NCI-H1092 treated with DMSO at 0.1 percent for 48 hours (cell line): ENCODE measurements at regions not wholly inside any gene's neighbourhood (a gene's known extent, or its start where the extent isn't known, plus 50 kb on each side); places are given as distances from the start of the nearest gene placed in this dataset.

ENCODE experiments used
- DNase-seq: peaks from one replicate; lab custom pipeline; 2025; lab: John Stamatoyannopoulos, UW

DNA sequence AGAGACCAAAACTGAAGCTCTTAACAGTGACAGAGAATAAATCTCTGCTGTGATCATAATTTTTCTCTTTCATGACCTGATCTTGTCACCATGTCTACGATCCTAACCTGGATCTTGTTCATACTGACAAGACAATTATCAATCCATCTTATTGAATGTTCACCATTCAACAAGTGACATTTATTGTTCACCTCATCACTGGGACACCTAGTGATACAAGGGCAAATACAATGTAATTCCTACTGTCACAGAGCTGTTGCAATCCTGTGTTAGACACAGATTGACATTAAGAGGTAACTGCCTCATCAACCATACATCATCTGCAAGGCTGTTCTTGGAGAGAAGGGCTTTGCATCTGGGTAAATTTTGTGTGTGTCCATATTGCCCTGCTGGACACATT lies 942.4 kb upstream of the PRR20A start:
- DNase-seq = no peak

DNA sequence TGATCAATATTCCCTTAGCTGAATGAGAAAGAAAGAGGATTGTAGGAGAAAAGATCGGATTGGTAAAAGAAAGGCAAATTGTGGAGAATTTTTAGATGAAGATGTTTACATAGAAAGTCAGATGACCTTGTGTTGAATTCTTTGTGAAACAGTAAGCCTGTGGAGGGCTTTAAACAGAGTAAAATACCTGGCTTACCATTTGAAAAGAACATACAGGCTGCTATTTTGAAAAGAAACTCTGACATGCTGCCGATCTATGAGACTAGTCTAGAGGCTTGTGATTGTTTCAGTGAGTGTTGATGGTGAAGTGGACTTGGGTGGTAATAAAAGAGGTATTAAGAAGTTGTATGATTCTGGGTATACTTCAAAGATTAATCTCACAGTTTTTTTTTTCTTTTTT lies 938.9 kb upstream of the PRR20A start:
- DNase-seq = no peak

DNA sequence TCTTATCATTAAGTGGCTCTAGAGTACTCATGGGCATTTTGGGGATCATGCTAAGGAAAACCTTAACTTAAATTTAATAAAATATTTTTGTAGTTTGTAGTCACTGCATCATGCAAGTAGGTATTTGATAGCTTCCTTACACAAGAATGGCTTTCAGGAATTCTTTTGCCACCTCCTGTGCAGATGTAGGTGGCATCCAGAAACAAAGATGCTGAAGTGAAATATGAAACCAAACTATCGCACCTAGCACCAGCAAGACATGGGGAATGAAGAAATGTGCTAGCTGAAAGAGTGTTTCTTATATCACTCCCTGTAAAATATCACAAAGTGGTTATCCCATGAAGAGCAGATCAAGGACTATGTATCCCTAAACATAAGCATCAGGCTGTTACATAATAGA lies 924.5 kb upstream of the PRR20A start:
- DNase-seq = no peak

DNA sequence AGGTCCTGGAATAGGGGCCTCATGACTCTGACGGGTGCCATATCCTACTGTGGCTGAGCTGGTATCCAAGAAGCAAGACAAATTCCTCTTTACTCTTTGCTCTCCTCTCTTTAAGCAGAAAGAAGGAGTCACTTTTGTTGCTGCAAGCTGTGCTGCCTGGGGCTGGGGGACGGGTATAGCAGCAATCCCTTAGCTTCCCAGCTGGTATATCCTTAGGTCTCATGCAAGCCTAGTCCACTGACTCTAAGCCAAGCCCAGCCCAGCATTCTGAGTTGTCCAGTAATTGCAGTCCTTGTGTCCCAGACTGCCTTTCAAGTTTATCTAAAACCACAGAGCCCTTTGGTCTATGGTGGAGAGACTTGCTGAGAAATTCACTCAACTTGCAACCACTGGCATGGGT lies 893.0 kb upstream of the PRR20A start:
- no peak for DNase-seq

DNA sequence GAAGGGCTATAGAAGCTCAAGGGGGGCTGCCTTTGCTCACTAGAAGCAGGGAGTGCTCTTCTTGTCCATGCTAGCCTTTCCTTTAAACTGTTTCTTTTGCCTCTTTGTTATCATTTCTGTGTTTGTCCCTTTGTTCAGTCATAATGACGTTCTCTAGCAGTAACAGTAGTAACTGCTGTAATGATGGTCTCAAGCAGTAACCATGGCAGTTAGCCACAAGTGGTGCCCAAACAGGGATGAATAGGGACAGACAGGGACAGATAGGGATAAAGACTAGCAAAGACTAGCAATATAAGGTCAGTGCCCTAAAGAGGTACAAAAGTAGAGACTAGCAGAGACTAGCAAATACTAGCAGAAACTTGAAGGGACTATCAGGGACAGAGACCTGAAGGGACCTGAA lies 869.0 kb upstream of the PRR20A start:
- no peak for DNase-seq

DNA sequence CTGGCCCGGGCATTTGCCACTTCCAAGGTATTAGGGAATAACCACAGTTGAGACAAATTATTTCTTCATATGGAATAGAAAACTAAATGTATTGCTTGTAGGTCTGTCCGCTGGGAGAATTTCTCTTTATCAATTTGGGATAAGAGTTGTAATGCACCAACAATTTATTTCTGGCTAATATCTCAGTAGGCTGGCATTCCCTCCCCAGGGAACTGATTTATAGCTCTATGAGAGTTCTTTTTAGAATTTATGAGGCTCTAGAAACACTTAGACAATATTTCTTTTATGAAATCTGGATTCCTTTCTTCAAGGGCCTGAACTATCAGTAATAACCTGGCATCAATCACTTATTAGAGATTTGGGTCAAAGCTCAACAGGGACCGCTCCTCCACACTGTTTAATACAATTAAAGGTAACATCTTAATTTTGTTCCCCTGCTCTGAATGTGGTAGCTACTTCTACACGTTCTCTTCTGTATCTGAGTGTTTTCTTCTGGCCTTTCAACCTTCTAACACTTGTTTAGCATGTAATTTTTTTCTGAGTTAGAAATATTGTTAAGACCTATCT lies 857.4 kb upstream of the PRR20A start:
- DNase-seq = no peak

DNA sequence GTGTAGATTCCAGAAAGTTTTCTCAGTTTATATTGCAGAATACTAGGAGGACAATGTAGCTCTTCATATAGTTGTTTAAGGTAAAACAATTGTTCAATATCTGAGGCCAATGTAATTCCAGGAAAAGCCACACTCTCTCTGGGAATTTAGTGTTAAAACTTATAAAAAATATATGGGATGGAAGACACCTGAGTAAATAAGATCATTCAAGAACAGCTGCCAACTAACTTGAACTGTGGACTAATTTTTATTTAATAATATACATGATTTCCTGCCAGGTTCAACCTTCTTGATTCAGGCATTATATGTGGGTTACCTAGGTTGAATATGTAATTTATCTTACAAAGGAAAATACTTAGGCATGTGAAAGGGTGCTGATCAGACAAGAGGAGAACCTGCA lies 841.1 kb upstream of the PRR20A start:
- DNase-seq = no peak

DNA sequence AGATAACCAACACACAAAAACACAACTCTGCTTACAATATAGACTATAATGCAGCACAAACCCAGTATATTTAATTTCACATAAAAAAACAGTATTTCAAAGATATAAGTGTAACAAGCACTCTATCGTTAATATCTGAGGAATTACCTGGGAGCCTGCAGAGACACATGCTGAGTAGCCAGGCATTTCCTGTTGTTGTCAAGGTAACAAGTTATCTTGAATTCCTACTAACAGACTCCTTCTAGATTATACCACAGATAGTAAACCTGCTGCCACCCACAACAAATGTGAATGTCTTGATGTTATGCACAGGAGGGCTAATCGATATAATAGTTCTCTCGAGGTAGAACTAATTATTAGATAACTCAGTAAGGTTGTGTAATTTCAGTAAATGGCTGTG lies 826.0 kb upstream of the PRR20A start:
- DNase-seq = no peak

DNA sequence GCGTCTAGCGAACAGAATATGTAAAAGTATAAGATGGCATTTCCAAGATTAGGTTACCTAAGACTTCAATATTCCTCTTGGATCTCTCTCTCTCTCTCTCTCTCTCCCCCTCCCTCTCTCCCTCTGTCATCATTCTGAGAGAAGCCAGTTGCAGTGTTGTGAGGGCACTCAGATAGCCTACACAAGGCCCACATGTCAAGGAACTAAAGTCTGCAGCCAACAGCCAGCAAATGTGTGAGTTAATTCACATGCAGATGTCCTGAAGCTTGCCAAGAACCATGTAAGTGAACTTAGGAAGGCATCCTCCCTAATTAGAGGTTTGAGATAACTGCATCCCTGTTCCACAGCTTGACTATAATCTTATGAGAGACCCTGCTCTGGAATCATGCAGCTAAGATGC lies 822.9 kb upstream of the PRR20A start:
- DNase-seq = no peak

DNA sequence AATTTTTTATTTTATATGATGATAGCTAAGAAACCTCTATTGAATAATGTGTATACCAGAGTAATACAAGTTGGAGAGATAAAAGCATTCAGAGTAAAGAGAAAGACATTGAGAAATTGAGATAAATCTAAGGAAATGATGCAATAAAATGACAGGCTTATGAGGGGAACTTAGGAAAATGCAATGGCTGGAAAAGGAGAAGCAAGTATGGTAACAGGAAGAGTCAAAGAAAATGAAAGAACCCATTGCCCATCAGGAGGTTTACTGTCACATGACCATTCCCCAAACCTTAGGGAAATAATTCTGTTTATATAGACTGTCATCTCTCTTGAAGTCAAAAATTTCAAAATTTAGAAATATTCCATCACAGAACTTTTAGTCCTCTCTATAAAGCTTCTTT lies 808.0 kb upstream of the PRR20A start:
- no peak for DNase-seq

DNA sequence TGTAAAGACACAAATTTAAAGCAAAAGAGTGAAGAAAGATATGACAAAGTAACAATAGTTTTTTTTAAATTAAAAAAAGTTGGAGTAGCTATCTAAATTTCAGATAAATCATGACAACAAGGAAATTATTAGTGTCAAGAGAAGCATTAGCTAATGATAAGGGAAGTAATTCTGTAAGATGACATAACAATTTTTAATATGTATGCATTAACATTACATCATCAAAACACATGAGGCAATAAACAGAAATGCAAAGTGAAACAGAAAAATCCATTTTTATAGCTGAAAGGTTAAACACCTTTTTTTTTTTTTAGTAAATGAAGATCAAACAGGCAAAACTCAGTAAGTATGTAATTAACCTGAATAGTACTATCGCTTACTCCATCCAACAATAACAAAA lies 804.9 kb upstream of the PRR20A start:
- no peak for DNase-seq

DNA sequence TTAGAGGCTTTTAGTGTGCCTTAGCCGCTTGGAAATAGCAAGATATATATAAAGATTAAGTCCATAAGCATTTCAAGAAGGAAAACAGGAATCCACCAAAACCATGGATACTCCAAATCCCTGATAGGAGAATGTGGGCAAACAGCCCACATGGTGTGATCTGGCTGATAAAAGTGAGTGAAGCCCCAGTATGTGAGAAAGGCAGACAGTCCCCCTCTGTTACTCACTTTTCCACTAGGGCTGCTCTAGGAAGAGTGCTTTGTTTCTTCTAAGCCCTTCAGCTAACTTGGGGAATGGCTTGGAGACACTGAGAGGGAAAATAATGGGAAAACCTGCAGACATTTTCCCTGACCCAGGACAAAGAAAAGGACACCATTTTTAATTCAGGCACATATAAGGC lies 802.3 kb upstream of the PRR20A start:
- DNase-seq = no peak

DNA sequence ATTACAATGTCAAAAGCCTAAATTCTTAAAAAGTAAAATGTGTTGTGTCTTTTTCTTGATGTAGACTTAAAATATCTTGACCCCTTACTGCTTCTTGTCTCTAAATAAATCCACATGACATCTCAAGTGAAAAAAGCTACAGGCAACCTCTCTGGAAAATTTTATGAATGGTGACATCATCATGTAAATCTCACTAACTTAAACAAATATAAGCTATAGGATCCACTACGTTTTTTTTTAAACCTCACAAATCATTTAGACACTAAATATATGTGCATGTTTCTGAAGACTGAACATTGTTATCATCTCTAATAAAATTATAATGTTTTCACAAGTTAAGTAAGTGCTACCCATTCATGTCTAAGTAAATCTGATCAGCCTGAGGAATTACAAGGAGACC lies 793.7 kb upstream of the PRR20A start:
- DNase-seq = no peak

DNA sequence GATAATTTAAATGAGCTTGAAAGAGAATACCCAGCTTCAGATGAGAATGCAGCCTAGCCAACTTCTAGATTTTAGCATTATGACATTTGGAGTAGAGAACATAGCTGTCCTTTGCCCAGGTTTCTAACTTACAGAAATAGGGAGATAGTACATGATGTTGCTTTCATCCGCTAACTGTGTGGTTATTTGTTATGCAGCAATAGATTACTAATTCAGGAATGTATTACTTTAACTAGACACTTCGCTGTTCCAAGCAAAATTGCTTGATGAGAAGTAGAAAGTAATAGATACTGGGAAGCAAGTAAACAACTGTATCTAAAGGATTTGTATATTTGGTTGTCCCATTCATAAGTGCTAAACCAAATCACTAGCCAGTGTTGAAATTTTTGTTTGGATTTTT lies 790.9 kb upstream of the PRR20A start:
- DNase-seq = no peak

DNA sequence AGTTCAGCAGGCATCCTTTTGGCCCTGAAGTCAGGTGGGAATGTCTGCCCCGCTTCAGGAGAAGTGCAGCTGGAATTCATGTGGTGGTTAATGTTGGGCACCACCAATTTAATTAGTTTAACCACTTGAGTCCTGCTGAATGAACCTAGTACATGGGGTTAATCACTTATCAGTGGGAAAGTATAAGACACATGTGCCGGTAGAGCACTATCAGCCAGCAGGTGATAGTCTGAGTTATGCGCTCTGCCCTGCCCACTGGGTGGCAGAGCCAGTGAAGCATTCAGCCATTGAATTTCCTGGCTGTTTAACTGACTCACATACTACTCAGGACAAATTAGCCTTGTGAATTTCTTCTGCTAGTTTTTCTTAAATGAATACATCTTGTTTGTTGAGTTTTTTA lies 789.7 kb upstream of the PRR20A start:
- peak; percentile 8 for DNase-seq

DNA sequence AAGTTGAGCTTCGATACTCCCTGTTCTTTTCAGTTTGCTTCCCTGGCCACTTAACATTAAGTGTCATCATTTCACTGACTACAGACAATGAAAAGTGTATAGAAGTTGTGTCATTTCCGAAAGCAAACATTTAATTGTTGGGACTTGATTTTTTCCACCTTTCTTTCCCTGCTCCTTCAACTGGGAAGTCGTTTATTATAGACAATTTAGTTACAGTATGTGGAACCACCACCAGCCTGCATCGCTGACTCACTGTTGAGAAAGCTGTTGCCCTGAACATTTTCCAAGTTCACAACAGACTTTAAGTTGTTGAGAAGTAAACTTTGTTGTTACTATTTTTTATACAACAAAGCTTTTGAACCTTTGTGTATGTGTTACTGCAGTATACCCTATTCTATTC lies 788.4 kb upstream of the PRR20A start:
- DNase-seq = no peak

DNA sequence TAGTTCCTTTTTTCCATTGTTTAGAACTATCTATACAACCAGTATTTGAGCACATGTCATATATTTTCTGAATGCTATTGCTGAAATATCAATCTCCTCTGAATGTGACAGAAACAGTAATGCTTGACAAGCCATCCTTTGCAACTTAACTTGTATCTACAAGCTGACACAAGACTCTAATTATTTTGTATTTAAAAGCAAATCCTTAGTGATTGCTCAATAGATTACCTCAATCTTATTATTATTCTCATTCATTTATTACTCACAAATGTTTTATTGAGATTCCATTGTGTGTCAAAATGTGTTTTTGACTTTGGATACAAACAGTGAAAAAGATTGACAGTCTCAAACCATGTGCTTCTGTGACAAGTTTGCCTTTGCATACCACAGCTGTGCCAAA lies 787.8 kb upstream of the PRR20A start:
- DNase-seq = no peak

DNA sequence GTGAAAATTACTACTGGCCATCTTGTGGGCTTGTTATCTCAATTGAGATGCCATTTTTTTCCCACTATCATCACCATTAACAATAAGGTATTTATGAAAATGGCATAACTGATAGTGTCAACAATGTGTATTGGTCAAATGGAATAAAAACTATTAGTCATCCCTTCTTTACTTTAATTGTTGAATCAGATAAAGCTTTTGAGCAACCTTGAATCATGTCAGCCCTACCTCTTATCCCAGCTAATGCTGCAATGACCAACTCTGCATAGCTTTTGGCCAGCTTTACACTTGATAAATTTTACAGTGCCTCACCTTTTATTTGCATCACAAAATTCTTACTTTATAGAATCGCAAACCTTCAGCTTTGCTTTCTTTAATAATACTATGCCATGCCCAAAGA lies 784.0 kb upstream of the PRR20A start:
- DNase-seq = no peak

DNA sequence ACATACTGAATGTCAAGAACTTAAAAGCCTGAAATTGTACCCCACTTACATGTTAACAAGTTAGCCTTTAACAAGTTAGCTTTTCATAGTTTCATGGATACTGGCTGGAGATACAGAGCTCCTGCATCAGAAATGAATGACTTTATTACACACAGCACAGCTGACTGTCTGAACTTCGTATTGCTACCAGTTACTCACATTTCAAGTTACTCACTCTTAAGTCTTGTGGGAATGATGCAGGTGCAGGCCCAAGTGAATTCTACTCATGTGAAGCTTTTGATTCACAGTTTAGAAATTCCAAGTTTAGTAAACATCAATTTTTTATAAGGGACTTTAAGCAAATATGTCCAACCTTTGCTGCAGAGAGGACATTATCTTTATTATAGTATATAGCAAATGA lies 762.2 kb upstream of the PRR20A start:
- DNase-seq = no peak

DNA sequence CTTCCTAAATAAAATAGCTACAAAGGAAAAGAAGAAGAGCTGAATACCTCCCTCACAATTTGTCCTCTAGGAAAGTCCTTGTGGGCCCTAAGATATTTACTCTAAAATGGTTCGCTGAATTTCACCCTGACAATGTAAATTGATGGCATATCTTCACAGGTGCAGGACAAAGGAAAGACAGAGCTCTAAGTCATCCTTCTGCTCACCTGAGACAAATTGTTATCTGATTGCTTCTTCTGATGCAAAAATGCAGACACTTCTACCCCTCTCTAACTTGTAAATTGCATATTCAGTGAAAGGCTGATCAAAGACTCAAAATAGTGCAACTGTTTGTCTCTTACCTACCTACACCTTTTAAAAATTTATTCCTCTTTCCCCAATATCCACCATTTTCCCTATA lies 747.2 kb upstream of the PRR20A start:
- DNase-seq = no peak

DNA sequence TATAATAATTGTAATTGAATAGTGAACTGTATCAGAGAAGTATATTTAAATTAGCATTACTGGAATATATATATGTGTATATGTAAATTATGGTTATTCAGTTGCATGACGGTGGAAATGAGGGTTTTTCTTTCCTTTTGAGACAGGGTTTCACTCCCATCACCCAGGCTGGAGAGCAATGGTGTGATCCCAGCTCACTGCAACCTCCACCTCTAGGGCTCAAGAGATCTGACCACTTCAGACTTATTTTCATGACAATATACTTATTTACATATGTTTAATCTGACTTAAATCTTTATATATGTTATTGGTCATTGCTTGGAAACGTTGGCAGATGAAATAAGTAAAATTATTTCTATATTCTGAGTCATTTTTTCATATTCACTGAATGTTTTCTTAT lies 744.4 kb upstream of the PRR20A start:
- DNase-seq = no peak

DNA sequence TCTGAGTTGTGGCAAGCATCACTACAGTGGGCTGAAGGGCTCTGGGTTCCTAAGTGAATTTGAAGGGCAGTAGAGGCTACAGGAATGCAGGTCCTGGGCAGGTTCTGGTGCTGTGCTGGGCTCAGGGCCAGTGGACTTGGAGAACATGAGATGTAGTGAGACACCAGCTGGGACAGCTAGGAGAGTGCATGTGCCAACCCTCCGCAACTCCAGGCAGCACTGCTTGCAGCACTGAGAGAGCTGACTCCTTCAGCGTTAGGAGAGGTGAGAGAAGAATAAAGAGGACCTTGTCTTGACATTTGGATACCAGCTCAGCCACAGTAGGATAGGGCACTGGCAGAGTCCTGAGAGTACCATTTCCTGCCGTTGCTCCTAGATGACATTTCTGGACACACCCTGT lies 739.9 kb upstream of the PRR20A start:
- DNase-seq = no peak

DNA sequence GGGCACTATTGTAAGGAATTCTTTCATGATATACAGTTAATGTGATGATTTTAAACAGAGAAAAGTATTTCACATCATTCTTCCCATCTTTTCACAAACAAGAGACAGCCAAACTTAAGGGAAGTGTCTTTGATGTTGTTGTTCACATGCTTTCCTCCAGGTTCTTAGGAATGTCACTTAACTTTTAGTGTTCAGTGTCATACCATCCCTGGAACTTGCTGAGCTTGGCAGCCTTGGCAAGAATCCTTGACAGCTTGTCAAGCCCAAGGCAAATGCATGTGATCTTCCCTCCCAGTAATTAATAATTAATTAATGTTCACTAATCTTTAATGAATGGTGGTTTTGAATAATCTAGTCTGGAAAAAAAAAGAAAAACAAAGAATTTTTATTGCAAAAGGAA lies 727.9 kb upstream of the PRR20A start:
- DNase-seq = no peak

DNA sequence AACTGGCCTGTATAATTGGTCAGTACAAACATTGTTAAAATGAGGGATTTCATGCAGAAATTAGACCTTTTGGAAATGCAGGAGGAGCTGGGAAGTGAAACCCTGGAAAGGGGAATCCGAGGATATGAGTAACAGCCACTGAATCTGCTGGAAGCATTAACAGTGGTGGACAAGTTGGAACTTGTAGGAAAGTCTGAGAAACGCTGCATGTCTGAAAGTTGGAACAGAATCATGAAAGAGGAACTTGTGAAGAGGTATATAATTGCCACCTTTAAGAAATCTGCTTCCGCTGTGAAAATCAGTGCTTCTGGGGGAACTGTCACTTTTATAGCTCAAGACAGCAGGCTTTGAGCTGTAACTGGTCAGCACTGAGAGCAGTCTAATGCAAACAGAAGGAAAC lies 716.5 kb upstream of the PRR20A start:
- no peak for DNase-seq

DNA sequence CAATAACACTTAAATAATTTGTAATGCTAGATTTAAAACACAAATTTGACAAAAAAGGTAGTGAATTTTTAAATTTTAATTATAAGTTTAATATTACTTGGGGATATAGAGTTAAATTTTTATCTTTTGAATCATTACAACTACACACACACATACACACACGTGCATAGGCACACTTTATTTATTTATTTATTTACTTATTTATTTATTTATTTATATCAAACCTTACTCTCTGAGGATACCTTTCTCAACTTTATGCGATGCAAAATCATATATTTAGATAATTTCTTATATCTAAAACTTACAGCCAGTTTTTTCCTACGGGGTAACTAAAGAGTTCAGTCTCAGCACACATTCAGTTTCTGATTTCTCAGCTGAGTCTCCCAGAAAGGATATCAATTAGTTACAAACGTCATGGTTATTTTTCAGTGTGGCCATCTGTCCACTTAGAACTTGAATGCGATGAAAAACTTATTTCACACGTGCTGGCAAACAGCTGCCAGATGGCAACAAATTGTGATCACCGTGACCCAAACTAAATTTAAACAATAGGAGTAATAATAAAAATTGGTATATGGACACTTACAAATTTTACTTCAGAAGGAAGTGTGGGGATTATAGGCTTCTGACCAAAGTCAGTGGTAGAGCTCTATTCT lies 683.1 kb upstream of the PRR20A start:
- no peak for DNase-seq
